Stimulated activated naive CD4-positive, alpha-beta T cell (primary cell): ENCODE measurements at regions not wholly inside any gene's neighbourhood (a gene's known extent, or its start where the extent isn't known, plus 50 kb on each side); places are given as distances from the start of the nearest gene placed in this dataset.

Source experiments
- DNase-seq, 6 experiments: peaks; one replicate each; lab custom pipeline; 2025; lab: John Stamatoyannopoulos, UW

GRCh38 chr3:159818997-159819500, 169.6 kb upstream of the IL12A start:
- no peak for DNase-seq

GRCh38 chr3:159819676-159820075, 169.0 kb upstream of the IL12A start:
- no peak for DNase-seq

GRCh38 chr3:159821110-159821509, 167.5 kb upstream of the IL12A start:
- DNase-seq, result no peak

GRCh38 chr3:159821736-159822135, 166.9 kb upstream of the IL12A start:
- DNase-seq, result no peak

- DNase-seq, result no peak
These were observed 164.9 kb upstream of the IL12A start for GRCh38 chr3:159823780-159824179.

- DNase-seq, result no peak
These were observed 164.3 kb upstream of the IL12A start for GRCh38 chr3:159824333-159824732.

GRCh38 chr3:159825216-159825854, 163.3 kb upstream of the IL12A start:
- no peak for DNase-seq

GRCh38 chr3:159828542-159828943, 160.1 kb upstream of the IL12A start:
- DNase-seq, result no peak

GRCh38 chr3:159829056-159829455, 159.6 kb upstream of the IL12A start:
- DNase-seq, result no peak

- DNase-seq, result no peak
These were observed 159.0 kb upstream of the IL12A start for GRCh38 chr3:159829539-159830227.

- DNase-seq, result no peak
These were observed 158.0 kb upstream of the IL12A start for GRCh38 chr3:159830523-159831154.

- DNase-seq, result no peak
These were observed 157.2 kb upstream of the IL12A start for GRCh38 chr3:159831466-159831865.

- no peak for DNase-seq
These were observed 156.6 kb upstream of the IL12A start for GRCh38 chr3:159832024-159832423.

- DNase-seq, result no peak
These were observed 153.5 kb upstream of the IL12A start for GRCh38 chr3:159835126-159835525.

- DNase-seq, result no peak
These were observed 150.9 kb upstream of the IL12A start for GRCh38 chr3:159837725-159838124.

GRCh38 chr3:159838938-159839337, 149.7 kb upstream of the IL12A start:
- DNase-seq, result no peak

- peak in 2 of 6 experiments; percentile 1 for DNase-seq
These were observed 148.9 kb upstream of the IL12A start, which contains the start of gene SCHIP1 for GRCh38 chr3:159839561-159840379. TSS of gene SCHIP1 (plus strand) at chr3:159839861.

- no peak for DNase-seq
These were observed 147.8 kb upstream of the IL12A start for GRCh38 chr3:159840703-159841299.

GRCh38 chr3:159841766-159842165, 146.9 kb upstream of the IL12A start:
- DNase-seq, result no peak

GRCh38 chr3:159843840-159844730, 144.6 kb upstream of the IL12A start:
- DNase-seq, result no peak

- DNase-seq, result no peak
These were observed 143.8 kb upstream of the IL12A start for GRCh38 chr3:159844801-159845261.
